ENCODE measurements at regions not wholly inside any gene's neighbourhood (a gene's known extent, or its start where the extent isn't known, plus 50 kb on each side); places are given as distances from the start of the nearest gene placed in this dataset.

DNA sequence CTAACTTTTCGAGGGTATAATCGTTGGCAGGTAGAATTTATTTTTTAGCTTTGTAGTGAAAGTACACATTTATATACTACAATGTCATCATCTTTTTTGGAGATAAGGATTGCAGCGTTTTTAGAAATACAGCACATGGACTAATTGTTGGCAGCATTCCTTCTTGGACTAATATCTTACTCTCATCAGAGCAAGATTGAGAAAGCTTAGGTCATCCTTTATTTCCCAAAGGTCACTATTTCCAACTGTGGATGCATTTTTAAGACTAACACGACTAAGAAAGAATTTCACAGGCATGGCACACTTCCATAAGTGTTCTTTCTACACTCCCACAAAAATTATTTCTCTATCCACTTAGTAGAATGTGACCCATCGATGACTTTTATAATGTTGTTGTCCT lies 732.3 kb downstream of the NCAM2 start:
- no peak for DNase-seq

DNA sequence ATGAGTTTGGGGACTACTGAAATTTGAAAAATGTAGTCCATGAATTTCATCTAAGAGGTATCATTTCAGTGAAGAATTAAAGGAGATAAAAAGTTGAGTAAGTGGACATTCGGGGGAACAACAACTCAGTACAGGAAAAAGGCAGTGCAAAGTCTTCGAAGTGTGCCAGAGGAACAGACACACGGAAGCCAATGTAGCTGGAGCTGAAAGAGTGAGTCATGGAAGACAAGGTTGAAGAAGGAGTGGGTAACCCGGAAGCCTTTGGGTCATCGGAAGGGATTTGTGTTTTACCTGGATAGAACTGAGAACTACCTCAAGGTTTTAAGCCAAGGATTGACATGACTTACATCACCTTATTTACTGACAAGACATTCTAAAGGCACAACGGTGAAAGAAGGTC lies 733.4 kb downstream of the NCAM2 start:
- no peak for DNase-seq

- DNase-seq = no peak
Measured at GRCh38 chr21:21734088-21734487, 735.9 kb downstream of the NCAM2 start.

DNA sequence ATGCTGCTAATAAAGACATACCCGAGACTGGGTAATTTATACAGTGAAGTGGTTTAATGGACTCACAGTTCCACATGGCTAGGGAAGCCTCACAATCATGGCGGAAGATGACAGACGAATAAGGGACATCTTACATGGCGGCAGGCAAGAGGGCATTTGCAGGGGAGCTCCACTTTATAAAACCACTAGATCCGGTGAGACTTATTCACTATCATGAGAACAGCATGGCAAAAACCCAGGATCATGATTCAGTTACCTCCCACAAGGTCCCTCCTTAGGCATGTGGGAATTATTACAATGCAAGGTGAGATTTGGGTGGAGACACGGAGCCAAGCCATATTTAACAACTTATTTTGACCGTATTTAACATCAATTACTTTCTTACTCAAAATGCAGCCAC lies 739.0 kb downstream of the NCAM2 start:
- DNase-seq = no peak

- DNase-seq = no peak
Measured at GRCh38 chr21:21740207-21740606, 742.0 kb downstream of the NCAM2 start.

- no peak for DNase-seq
Measured at GRCh38 chr21:21750124-21750825, 752.1 kb downstream of the NCAM2 start.

GRCh38 chr21:21751286-21751685 lies 753.1 kb downstream of the NCAM2 start:
- no peak for DNase-seq

DNA sequence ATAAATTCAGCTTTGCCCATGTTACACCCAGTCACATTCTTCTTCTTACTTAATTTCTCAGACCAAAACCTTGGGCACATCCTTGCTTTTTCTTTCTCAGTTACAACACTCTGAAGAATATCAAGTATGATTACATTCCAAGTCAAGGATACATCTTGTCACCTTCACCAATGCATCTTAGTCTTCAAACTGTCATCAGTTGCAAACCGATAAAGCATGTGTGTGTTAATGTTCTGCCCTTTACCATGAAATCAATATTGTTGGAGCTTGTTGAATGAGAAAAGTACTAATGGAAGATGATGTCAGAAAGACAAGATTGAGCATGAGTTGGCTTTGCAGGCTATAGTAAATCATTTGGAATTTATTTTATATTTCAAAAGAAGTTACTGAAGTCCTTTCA lies 764.6 kb downstream of the NCAM2 start:
- DNase-seq = no peak

GRCh38 chr21:21764281-21764680 lies 766.1 kb downstream of the NCAM2 start:
- DNase-seq = no peak

GRCh38 chr21:21767276-21767675 lies 769.1 kb downstream of the NCAM2 start:
- DNase-seq = no peak

- DNase-seq = no peak
Measured at GRCh38 chr21:21788591-21788990, 790.4 kb downstream of the NCAM2 start.

- DNase-seq = no peak
Measured at GRCh38 chr21:21801921-21802320, 803.7 kb downstream of the NCAM2 start.

DNA sequence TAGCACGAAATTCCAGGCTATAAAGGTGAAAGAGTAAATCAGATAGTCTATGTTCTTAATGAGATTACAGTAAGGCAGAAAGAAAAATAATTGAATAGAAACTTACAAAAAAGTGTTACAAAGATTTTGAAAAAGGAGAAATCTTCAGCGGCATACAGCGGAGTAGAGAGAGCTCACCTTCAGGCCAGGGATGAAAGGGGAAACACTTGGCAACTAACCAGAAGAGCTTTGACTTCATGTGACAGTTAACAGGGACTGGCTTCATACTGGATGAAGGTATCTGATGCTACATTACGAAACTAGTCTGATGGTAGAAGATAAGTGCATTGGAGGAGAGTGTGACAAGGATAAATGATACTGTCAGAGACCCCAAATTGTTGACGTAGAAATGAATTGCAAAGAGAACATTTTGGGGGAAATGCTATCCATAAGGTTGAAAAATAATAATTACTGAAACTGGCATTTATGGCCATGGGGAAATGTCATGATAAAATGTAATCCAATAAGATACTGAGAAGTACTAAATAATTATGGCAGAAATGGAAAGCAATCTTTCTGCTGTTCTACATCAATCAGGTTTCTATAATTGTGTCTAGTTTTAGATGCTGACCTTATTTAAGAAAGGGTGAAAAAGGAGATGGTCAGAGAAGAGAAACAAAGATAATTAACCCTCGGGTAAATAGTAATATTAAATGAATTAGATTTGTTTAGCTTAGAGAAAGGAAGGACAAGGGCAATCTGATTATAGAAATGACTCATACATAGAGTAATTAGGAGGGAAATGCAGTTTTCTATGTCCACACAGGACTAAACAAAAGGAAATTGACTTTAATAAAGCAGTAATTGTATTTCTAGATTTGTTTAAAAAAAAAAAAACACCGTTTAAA lies 808.7 kb downstream of the NCAM2 start:
- DNase-seq = no peak

- DNase-seq = no peak
Measured at GRCh38 chr21:21807598-21807903, 809.3 kb downstream of the NCAM2 start.

DNA sequence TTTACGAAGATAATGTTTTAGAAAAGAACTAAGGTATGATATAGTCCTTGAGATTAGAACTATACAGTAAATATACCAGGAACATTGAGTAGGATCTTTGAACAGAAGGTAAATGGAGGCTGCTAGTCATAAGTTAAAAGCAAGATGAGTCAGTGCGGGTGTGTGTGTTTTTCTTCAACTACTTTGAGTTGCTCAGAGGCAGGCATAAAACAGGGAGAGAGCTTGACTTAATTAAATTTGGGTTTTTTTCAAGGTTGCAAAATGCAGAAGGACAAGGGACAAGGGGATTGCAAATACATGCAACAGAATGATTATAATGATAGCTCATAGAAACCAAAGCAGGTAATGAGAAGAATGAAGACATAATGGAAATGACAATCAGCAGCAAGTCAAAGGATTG lies 815.1 kb downstream of the NCAM2 start:
- DNase-seq = no peak

DNA sequence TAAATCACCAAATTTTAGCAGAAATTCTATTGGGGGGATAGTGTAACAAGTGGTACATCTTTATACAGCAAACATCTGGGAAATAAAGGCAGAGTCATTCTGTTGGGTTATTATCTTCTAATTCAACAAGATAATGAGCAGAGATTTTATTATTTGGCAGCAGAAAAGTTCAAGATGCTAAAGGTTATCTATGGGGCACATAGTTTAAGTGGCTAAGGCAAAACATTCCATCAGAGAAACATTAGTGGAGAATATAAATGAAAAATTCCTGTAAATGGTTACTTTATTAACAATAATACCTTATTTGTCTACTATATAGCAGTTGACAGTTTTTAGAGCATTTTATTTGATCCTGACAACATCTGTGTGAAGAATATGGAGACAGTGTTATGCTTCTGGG lies 815.7 kb downstream of the NCAM2 start:
- DNase-seq = no peak

DNA sequence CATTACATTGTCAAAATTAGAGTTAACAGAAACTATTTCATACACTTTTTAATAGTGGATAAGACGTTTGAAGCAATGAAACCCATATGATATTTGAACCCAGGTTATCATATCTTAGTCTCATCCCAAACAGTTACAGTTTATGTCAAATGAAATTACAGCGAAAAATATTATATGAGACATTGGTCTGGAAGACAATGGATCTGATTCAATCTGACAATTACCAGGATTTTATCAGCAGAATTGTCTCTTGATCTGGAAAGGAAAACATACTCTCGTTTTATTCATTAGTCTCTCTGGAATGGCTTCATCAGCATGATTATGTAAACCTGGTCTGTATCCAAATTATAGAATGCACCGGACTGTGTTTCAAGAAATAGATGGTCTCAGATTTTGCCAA lies 818.6 kb downstream of the NCAM2 start:
- DNase-seq = no peak

DNA sequence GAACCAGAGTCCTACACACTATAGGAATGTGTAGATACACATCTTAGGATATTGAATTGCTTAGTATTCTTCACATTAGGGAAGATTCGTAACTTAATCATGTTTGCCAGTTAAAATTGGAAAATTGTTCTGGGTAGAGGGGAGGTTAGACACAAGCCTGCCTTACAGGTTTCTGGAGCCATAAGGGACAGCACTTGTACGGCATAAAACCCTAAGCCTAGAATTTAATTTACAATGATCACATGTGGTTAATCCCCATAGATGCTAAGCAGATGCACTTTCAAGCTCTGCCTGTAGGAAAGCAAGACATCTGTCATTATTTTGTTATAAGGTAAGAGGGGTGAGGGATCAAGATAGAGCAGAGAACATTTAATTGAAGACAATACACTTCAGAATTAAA lies 820.7 kb downstream of the NCAM2 start:
- no peak for DNase-seq

- no peak for DNase-seq
Measured at GRCh38 chr21:21828130-21828529, 829.9 kb downstream of the NCAM2 start.

GRCh38 chr21:21831036-21831435 lies 832.8 kb downstream of the NCAM2 start:
- DNase-seq = no peak

GRCh38 chr21:21845901-21846300 lies 847.7 kb downstream of the NCAM2 start:
- no peak for DNase-seq

GRCh38 chr21:21851205-21851604 lies 853.0 kb downstream of the NCAM2 start:
- no peak for DNase-seq

DNA sequence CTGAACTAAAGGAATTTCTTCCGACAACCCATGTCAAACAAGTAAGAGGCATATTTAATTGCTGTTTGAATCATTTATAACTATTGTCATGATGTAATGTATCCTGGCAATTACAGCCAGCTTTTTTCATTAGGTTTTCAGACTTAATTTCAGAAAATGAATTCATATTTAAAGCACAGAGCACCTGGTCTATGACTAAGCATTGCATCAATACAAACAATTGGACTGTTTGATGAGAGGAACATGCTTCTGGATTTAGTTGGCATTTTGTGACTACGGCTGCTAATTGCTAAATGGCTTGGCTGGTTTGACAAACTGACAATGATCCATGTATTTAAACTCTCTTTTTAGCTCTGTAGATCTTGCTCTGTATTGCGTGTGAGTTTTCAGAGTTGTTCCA lies 853.4 kb downstream of the NCAM2 start:
- DNase-seq = no peak

DNA sequence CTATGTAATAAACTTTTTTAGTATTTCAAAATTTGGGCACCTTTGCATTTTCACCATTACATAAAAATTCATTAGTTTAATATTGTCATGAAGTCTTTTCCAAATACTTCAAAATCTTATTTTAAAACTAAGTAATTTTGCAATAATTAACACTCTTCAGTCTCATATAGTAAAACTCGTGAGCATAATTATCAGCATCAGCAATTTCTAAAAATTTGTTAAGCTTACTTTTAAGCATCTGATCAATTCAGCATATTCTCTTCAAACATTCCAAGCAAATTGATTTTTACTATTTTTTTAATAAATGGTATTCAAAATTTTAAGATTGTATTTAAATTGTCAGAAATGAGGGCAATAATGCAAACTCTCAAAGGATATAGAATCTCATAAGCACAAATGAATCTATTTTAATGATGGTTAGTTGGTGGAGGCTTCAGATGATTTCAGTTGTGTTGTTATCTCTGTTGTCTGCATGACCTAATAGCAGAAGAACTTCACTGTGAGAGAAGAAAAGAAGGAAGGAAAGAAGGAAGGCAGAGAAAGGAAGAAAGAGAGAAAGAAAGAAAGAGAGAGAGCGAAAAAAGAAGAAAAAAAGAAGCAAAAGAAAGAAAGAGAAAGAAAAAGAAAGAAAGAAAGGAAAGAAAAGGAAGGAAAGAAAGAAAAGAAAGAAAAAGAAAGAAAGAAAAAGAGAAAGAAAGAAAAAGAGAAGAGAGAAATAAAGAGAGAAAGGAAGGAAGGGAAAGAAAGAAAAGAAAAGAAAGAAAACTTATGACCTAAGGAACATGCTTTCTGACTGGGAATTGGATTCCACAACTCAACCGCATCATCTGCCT lies 860.5 kb downstream of the NCAM2 start:
- no peak for DNase-seq

Data from NCI-H1092 treated with DMSO at 0.1 percent for 48 hours (cell line).